ENCODE measurements at regions not wholly inside any gene's neighbourhood (a gene's known extent, or its start where the extent isn't known, plus 50 kb on each side); places are given as distances from the start of the nearest gene placed in this dataset.

- Histone ChIP-seq H3K4me1 (peaks cover 0 to 20% (median 5%) of the 10 kb centered on the region in 4 donors), H3K27me3 (no peaks in the 10 kb centered on the region), H3K36me3 (no peaks in the 10 kb centered on the region), H3K4me3 (no peak overlapping the region), H3K9me3 (no peaks in the 10 kb centered on the region), H3K27ac (no peak overlapping the region)
- DNase-seq, result no peak
- intact Hi-C loops (cut with DNase I; ENCODE audit: low total_unique reads), result no loop called here
- no peak for TF ChIP-seq POLR2A (IDR thresholded peaks at IDR 0.05)
- TF ChIP-seq POLR2AphosphoS5 (IDR thresholded peaks at IDR 0.05), result no peak
- TF ChIP-seq EP300 (IDR thresholded peaks at IDR 0.05; ENCODE audit: low read depth), result no peak
- TF ChIP-seq CTCF (IDR thresholded peaks at IDR 0.05), result no peak
- in situ Hi-C loops (cut with MboI; ENCODE audit: low pct_ligation_motif_present in 1 of 4, low pct_unique_long_range_greater_than_20kb in 1 of 4, low sequenced_read_pairs in 3 of 4), result loop anchor here in 3 of 4 donors (25.0 kb wide), 4 partner anchors 552 to 2002 kb away; no protein-coding TSS in a partner anchor
- 45 to 56% methylated on average over 4 of the region's 4 CpGs for WGBS, 2 donors (ENCODE audit: low coverage in 1 of 2)
Observed at GRCh38 chr4:18684932-18685331, 663.4 kb upstream of the LCORL start.

GRCh38 chr4:18676526-18676915 is 655.0 kb upstream of the LCORL start:
- in situ Hi-C loops (cut with MboI; ENCODE audit: low pct_ligation_motif_present in 1 of 4, low pct_unique_long_range_greater_than_20kb in 1 of 4, low sequenced_read_pairs in 3 of 4) (loop anchor here in 3 of 4 donors (25.0 kb wide), 4 partner anchors 561 to 2011 kb away; no protein-coding TSS in a partner anchor), intact Hi-C loops (cut with DNase I; ENCODE audit: low total_unique reads) (no loop called here)
- H3K4me3 ChIP-seq, result no peak overlapping the region
- H3K27ac ChIP-seq, result no peak overlapping the region
- TF ChIP-seq POLR2A (IDR thresholded peaks at IDR 0.05) (no peak), EP300 (IDR thresholded peaks at IDR 0.05; ENCODE audit: low read depth) (no peak), CTCF (IDR thresholded peaks at IDR 0.05) (no peak), POLR2AphosphoS5 (IDR thresholded peaks at IDR 0.05) (no peak)
- no peaks in the 10 kb centered on the region for H3K4me1 ChIP-seq
- H3K36me3 ChIP-seq, result no peaks in the 10 kb centered on the region
- H3K9me3 ChIP-seq, result no peaks in the 10 kb centered on the region
- WGBS, 2 donors (ENCODE audit: low coverage in 1 of 2), result 70 to 77% methylated on average over 4 of the region's 4 CpGs
- no peaks in the 10 kb centered on the region for H3K27me3 ChIP-seq
- no peak for DNase-seq

GRCh38 chr4:18675586-18676525 is 654.3 kb upstream of the LCORL start:
- WGBS, 2 donors (ENCODE audit: low coverage in 1 of 2), result 70 to 77% methylated on average over 3 to 4 of the region's 4 CpGs
- intact Hi-C loops (cut with DNase I; ENCODE audit: low total_unique reads) (no loop called here), in situ Hi-C loops (cut with MboI; ENCODE audit: low pct_ligation_motif_present in 1 of 4, low pct_unique_long_range_greater_than_20kb in 1 of 4, low sequenced_read_pairs in 3 of 4) (loop anchor here in 3 of 4 donors (25.0 kb wide), 4 partner anchors 561 to 2011 kb away; no protein-coding TSS in a partner anchor)
- Histone ChIP-seq H3K4me1 (no peaks in the 10 kb centered on the region), H3K9me3 (no peaks in the 10 kb centered on the region), H3K27ac (no peak overlapping the region), H3K27me3 (no peaks in the 10 kb centered on the region), H3K4me3 (no peak overlapping the region), H3K36me3 (no peaks in the 10 kb centered on the region)
- TF ChIP-seq EP300 (IDR thresholded peaks at IDR 0.05; ENCODE audit: low read depth) (no peak), CTCF (IDR thresholded peaks at IDR 0.05) (no peak), POLR2A (IDR thresholded peaks at IDR 0.05) (no peak), POLR2AphosphoS5 (IDR thresholded peaks at IDR 0.05) (no peak)
- DNase-seq, result no peak

GRCh38 chr4:18670034-18670433 is 648.5 kb upstream of the LCORL start:
- in situ Hi-C loops (cut with MboI; ENCODE audit: low pct_ligation_motif_present in 1 of 4, low pct_unique_long_range_greater_than_20kb in 1 of 4, low sequenced_read_pairs in 3 of 4) (no loop called here), intact Hi-C loops (cut with DNase I; ENCODE audit: low total_unique reads) (no loop called here)
- WGBS, 2 donors (ENCODE audit: low coverage in 1 of 2), result 85 to 88% methylated on average over 1 of the region's 1 CpG
- TF ChIP-seq CTCF (IDR thresholded peaks at IDR 0.05) (no peak), POLR2A (IDR thresholded peaks at IDR 0.05) (no peak), POLR2AphosphoS5 (IDR thresholded peaks at IDR 0.05) (no peak), EP300 (IDR thresholded peaks at IDR 0.05; ENCODE audit: low read depth) (no peak)
- Histone ChIP-seq H3K27ac (no peak overlapping the region), H3K4me3 (no peak overlapping the region), H3K4me1 (no peaks in the 10 kb centered on the region), H3K36me3 (no peaks in the 10 kb centered on the region), H3K9me3 (no peaks in the 10 kb centered on the region), H3K27me3 (no peaks in the 10 kb centered on the region)
- DNase-seq, result no peak

All from transverse colon (tissue), 4 donors.